Limb (tissue), 2 donors: ENCODE measurements at regions not wholly inside any gene's neighbourhood (a gene's known extent, or its start where the extent isn't known, plus 50 kb on each side); places are given as distances from the start of the nearest gene placed in this dataset.

Experiments used
- DNase-seq, 2 donors: peaks; one replicate each; pipeline ENCODE4 v3.0.0-alpha.2; 2016; ENCODE audit errors: extremely low spot score in 2 of 2

- DNase-seq = no peak
Observed at GRCh38 chr6:88386167-88386566, 220.0 kb upstream of the CNR1 start.

DNA sequence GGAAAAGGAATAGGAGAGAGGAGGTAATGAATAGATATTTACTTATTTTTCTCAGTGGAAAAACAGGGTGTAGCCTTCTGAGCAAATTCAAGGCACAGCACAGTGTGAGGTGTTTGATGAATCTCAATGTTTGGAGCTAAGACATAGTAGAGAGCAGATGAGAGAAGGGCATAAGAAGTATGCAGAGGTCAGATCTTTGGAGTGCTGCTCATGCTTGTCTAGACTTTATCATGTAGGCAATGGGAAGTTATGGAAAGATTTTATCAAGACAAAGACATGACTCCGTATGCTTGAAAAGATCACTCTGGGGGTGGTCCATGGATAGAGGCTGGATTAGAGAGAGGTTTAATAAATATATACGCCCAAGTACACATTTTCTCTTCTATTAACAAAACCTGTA is 217.0 kb upstream of the CNR1 start:
- DNase-seq = no peak

GRCh38 chr6:88381289-88381642 is 215.1 kb upstream of the CNR1 start:
- no peak for DNase-seq

DNA sequence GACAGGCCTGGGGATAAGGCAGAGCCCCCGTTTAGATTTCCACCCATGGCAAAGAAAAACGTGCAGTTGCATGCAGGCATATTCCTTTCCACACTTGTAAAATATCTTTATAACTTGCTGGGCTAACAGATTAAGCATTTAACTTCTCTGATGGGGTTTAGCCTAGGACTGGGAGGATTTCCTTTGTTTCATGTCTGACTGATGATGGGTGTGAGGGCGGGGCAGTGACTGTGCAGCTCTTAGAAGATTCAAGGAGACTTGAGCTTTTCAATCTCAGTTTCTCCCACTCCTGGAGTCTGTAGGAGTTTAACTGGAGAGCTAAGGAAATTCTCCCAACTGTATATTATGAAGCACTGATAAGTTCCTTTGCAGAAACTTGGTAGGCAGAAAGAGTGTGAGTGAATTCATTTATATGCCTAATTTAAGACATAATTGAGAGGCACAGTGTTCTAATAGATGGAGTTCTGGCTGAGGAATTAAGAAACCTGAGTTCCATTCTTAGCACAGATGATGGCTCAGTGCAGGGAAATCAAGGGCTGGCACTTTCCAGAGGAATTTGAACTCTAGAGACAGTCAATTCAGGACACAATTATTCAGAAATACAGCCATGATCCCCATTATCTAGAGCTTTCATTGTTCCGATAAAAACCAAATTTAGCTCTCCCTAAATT is 214.6 kb upstream of the CNR1 start:
- no peak for DNase-seq

DNA sequence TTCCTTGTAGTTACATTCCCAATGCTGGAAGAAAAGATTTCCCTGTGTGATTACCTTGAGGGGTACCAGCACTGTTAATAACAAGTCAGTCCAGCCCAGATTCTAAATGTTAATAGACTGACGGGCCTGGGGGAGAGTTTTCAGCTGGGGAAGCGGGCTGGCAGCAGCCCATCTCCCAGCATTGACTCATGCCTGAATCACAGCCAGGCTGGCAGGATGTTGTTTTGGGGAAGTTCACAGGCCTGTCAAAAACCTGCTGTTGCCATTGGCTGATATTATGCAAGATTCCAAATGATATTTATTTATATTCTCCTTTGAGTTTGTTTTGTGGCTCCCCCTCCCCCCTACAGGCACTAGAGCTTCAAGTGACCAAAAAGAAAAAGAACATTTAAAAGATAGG is 213.9 kb upstream of the CNR1 start:
- no peak for DNase-seq

DNA sequence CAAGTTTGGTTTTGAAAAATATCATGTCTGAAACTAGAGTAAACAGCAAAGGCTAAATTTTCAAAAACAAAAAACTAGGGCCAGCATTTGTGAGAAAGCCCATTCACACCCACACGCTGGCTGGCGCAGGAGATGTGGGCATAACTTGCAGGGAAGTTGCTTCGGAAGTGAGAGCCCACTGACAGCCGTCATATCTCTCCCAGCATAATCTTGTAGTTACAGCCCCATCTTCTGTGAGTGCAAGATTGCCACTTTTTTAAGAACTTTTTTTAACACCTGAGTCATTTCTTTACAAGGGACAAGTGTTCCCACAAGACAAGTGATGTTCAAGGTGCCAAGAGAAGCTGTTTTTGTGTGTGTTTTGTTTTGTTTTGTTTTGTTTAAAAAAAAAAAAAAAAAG is 212.5 kb upstream of the CNR1 start:
- no peak for DNase-seq

- no peak for DNase-seq
Observed at GRCh38 chr6:88377976-88378568, 211.9 kb upstream of the CNR1 start.

- DNase-seq = no peak
Observed at GRCh38 chr6:88376768-88377387, 210.7 kb upstream of the CNR1 start.

DNA sequence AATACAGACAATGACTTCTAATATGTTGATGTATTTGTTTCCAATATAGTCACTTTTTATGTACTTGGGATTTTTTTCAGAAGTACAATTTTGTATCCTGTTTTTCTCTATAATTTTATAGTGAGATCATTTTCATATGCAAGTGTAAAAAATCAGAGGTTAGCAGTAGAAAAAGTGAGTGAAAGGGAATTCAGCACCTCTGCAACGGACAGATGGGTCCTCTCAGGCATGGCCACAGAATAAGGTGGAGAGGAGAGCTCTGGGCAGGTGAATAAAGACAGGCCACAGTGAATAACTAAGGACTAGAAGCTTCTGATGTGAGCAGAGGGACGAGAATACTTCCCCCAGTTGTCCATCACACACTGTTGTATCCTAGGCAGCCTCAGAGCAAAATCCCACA is 210.1 kb upstream of the CNR1 start:
- DNase-seq = no peak

- no peak for DNase-seq
Observed at GRCh38 chr6:88374553-88374952, 208.4 kb upstream of the CNR1 start.

- no peak for DNase-seq
Observed at GRCh38 chr6:88371480-88371879, 205.3 kb upstream of the CNR1 start.

DNA sequence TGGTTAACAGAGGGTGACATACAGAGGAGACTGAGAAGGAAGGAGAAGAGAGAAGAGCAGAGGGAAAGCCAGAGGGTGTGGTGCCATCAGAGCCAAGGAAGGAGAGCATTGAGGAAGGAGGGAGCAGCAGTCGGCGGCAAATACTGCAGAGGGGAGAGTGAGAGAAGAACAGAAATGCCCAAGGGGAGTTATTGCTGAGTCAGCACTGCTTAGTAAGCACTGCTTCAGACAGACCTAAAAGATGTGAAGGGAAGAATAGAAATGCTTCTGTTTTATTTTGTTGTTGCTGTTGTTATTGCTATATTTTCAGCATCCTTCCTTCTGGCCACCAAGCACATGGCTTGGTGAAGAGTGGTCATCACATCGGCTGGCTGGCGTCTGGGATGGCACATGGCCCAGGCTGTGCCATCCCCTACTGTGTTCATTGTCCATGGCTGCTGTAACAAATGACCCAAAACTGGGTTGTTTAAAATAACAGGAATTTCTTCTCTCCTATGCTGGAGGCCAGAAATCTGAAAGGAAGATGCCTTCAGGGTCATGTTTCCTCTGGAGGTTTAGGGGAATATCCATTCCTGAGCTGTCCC is 204.1 kb upstream of the CNR1 start:
- no peak for DNase-seq

DNA sequence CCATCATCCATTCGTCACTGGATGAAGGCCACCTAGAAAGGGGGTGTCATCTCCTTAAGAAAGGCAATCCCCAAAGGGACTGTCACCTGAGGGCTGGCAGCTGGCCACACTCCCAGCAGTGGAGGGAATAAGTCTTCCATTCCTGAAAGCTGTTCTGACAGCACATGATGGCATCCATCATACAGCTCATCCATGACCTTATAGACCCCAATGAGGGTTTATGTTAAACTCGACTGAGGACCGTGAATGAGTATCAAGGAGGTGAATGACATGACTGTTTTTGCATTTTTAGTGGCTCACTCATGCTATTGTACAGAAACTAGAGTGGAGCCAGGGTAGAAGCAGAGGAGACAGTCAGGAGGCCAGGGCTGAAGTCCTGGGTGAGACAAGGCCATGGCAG is 203.1 kb upstream of the CNR1 start:
- no peak for DNase-seq

DNA sequence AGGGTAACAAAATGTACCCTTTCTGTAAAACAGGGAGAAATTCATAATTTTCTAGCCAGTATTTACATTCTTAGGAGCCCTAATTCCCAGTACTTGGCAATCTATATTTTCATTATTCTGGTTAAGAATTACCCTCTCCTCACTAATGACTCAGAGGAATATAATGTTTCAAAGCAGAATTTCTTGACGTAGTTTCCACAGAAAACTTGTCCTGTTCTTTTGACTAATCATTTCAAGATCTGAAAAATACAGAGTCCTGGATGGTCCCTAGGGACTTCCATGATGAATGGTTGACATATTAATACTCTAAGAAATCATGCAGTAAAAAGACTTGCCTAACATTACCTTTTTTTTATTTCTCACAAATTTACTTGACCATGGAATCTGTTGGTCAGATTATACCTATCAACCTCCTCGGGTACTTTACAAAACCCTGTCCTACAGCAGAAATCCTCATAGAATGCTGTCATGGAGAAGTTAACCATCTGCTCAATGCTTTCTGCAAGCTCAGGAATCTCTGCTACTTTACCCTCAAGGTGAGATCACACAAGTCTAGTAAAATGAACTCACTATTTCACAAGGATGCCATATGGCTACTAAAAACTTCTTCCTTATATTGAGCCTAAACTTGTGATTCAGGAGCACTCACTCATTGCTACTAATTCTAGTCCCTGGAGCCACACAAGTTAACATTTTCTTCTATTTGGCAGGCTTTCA is 202.1 kb upstream of the CNR1 start:
- no peak for DNase-seq

GRCh38 chr6:88367248-88367647 is 201.1 kb upstream of the CNR1 start:
- no peak for DNase-seq

GRCh38 chr6:88366672-88367071 is 200.5 kb upstream of the CNR1 start:
- DNase-seq = no peak

DNA sequence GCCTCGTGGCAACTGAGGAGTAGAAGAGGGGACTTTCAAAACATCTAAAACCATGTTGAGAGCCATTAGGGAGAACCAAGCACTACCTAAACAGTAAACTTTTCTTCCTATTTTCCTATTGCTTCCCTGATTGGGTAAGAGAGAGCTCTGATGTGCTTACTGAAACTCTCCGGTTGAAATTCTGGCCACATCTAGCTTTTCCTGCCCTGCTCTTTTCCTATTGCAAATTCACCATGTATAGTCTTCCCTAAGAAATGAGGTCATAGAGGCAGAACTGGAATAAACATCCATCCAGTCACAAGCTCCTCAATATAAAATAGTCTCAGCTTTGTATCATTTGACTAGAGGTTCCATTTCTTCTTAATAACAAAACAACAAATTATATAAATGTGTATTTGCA is 199.5 kb upstream of the CNR1 start:
- DNase-seq = no peak

DNA sequence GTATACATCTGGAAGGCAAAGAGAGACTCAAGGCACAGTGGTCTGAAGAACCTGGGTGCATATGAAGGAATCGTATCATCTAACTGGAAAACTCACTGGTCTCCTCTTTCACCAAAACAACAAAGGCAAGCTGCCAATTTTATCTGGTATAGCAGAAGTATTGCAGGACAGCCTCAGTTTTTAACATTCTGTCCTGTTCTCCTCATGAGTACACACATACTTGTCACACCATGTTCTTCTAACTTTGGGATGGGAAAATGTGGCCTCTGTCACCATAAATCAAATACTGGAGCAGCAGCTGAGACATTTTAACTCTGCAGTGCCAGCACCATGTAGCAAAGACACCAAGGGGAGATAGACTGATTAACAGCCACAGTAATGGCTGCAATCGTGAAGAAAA is 199.1 kb upstream of the CNR1 start:
- DNase-seq = no peak

- DNase-seq = no peak
Observed at GRCh38 chr6:88361754-88362153, 195.6 kb upstream of the CNR1 start.

- DNase-seq = no peak
Observed at GRCh38 chr6:88361298-88361697, 195.2 kb upstream of the CNR1 start.

DNA sequence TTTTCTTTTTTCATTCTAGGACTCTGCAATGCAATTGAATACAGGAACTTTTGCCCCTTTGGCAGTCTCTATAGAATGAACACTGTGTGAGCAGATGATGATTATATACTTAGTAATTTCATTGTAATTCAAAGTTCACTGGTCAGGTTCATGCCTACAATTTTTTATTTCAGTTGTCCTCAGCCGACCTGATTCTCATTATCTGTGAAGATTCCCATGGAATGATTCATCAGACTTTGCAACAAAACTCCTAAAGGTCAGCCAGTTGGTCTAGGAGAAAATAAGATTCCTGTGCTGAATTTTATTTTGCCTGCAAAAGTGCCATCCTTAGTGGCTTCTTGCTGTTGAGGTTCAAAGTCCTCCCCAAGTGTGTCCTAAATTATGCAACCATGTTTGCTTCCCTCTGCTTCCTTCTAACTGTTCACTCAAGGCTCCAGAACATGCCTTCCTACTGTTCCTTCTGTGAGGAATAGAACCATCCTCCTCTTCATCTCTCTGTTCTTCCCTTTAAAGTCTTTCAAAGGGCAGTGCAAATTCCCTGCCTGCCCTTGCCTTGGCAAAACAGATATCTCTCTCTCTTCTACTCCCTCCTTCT is 194.2 kb upstream of the CNR1 start:
- no peak for DNase-seq
